ENCODE measurements at regions not wholly inside any gene's neighbourhood (a gene's known extent, or its start where the extent isn't known, plus 50 kb on each side); places are given as distances from the start of the nearest gene placed in this dataset.

- TF ChIP-seq MAX (IDR thresholded peaks at IDR 0.05) (no peak), CTCF (IDR thresholded peaks at IDR 0.05; ENCODE audit: low read depth, low read length, missing input control) (no peak), FOXA2 (IDR thresholded peaks at IDR 0.05) (no peak), GABPA (IDR thresholded peaks at IDR 0.05 in 1 of 2, conservative IDR thresholded peaks at IDR 0.05 in 1 of 2) (no peak), SP1 (IDR thresholded peaks at IDR 0.05) (no peak), ZBTB33 (IDR thresholded peaks at IDR 0.05) (no peak), REST (IDR thresholded peaks at IDR 0.05) (no peak)
Observed at GRCh38 chr1:57532299-57532698, 108.4 kb upstream of the DAB1 start.

All from liver (tissue), 3 donors.